Chondrocyte (in vitro differentiated cells): ENCODE measurements at regions not wholly inside any gene's neighbourhood (a gene's known extent, or its start where the extent isn't known, plus 50 kb on each side); places are given as distances from the start of the nearest gene placed in this dataset.
A peak's percentile ranks its signal among the peaks of the same experiment; 100 is the strongest.
"Not testable (repeated sequence)": the region's sequence is repeated elsewhere in the genome, so short reads cannot be mapped to it uniquely, and the experiment has no call there.

Experiments used
- DNase-seq: peaks from one replicate; pipeline ENCODE4 v3.0.0; 2021; ENCODE audit warnings: mixed read lengths, low spot score
- H3K27ac Mint-ChIP-seq: one replicate; pipeline ENCODE4 v1.8.0; 2021; ENCODE audit warnings: mild to moderate bottlenecking, moderate library complexity, mixed read lengths; ENCODE audit not compliant: unreplicated experiment
- H3K27me3 Mint-ChIP-seq: 2 replicates; pipeline ENCODE4 v1.8.0; 2021; ENCODE audit warnings: low read depth, mixed read lengths
- H3K36me3 Mint-ChIP-seq: 2 replicates; pipeline ENCODE4 v1.8.0; 2021; ENCODE audit warnings: low read depth, mixed read lengths
- H3K4me1 Mint-ChIP-seq: 2 replicates; pipeline ENCODE4 v1.8.0; 2021; ENCODE audit warnings: low read depth, mild to moderate bottlenecking, mixed read lengths
- H3K4me3 Mint-ChIP-seq: one replicate; pipeline ENCODE4 v1.8.0; 2021; ENCODE audit warnings: mild to moderate bottlenecking, moderate library complexity, mixed read lengths; ENCODE audit not compliant: unreplicated experiment
- H3K9me3 Mint-ChIP-seq: 2 replicates; pipeline ENCODE4 v1.8.0; 2021; ENCODE audit warnings: low read depth, mixed read lengths
- CTCF ChIP-seq: fragments of 200-600 bp; sonication (generic); IDR thresholded peaks from 2 replicates; pipeline ENCODE4 v1.5.0; 2021; ENCODE audit warnings: antibody characterized with exemption, mild to moderate bottlenecking, moderate library complexity

- TF ChIP-seq CTCF, result no peak
- Mint-ChIP-seq H3K36me3 (peaks cover 1% of the 10 kb centered on the region), H3K4me3 (no peak overlapping the region), H3K4me1 (peaks cover 5% of the 10 kb centered on the region), H3K27ac (no peak overlapping the region), H3K9me3 (no peaks in the 10 kb centered on the region), H3K27me3 (no peaks in the 10 kb centered on the region)
- DNase-seq, result no peak
Observed at GRCh38 chr6:147991961-147992360, 350.7 kb upstream of the SASH1 start.

GRCh38 chr6:147999001-147999540, 343.6 kb upstream of the SASH1 start:
- H3K9me3 Mint-ChIP-seq, result peaks cover 10% of the 10 kb centered on the region
- no peak overlapping the region for H3K27ac Mint-ChIP-seq
- H3K36me3 Mint-ChIP-seq, result peaks cover 3% of the 10 kb centered on the region
- no peak for TF ChIP-seq CTCF
- H3K4me3 Mint-ChIP-seq, result no peak overlapping the region
- no peaks in the 10 kb centered on the region for H3K4me1 Mint-ChIP-seq
- no peak for DNase-seq
- H3K27me3 Mint-ChIP-seq, result no peaks in the 10 kb centered on the region

GRCh38 chr6:148001844-148002642, 340.6 kb upstream of the SASH1 start:
- Mint-ChIP-seq H3K9me3 (peaks cover 12% of the 10 kb centered on the region), H3K36me3 (peaks cover 3% of the 10 kb centered on the region), H3K4me3 (no peak overlapping the region), H3K4me1 (no peaks in the 10 kb centered on the region), H3K27ac (no peak overlapping the region), H3K27me3 (no peaks in the 10 kb centered on the region)
- DNase-seq, result no peak
- TF ChIP-seq CTCF, result peak; percentile 21

- H3K4me1 Mint-ChIP-seq, result no peaks in the 10 kb centered on the region
- no peaks in the 10 kb centered on the region for H3K27me3 Mint-ChIP-seq
- DNase-seq, result no peak
- H3K27ac Mint-ChIP-seq, result no peak overlapping the region
- H3K36me3 Mint-ChIP-seq, result no peaks in the 10 kb centered on the region
- no peak overlapping the region for H3K4me3 Mint-ChIP-seq
- peaks cover 4% of the 10 kb centered on the region for H3K9me3 Mint-ChIP-seq
- TF ChIP-seq CTCF, result no peak
Observed at GRCh38 chr6:148004651-148005050, 338.0 kb upstream of the SASH1 start.

GRCh38 chr6:148005806-148006205, 336.8 kb upstream of the SASH1 start:
- no peak for TF ChIP-seq CTCF
- Mint-ChIP-seq H3K4me1 (no peaks in the 10 kb centered on the region), H3K27ac (no peak overlapping the region), H3K9me3 (peaks cover 7% of the 10 kb centered on the region), H3K27me3 (no peaks in the 10 kb centered on the region), H3K4me3 (no peak overlapping the region), H3K36me3 (peaks cover 1% of the 10 kb centered on the region)
- no peak for DNase-seq

- H3K4me3 Mint-ChIP-seq, H3K27ac Mint-ChIP-seq, DNase-seq, H3K36me3 Mint-ChIP-seq, H3K4me1 Mint-ChIP-seq, H3K27me3 Mint-ChIP-seq: not testable (repeated sequence)
- H3K9me3 Mint-ChIP-seq, result peaks cover 13% of the 10 kb centered on the region
Observed at GRCh38 chr6:148010516-148010915, 332.1 kb upstream of the SASH1 start.
